HK-2 (cell line): ENCODE measurements at regions not wholly inside any gene's neighbourhood (a gene's known extent, or its start where the extent isn't known, plus 50 kb on each side); places are given as distances from the start of the nearest gene placed in this dataset.
"Not testable (repeated sequence)": the region's sequence is repeated elsewhere in the genome, so short reads cannot be mapped to it uniquely, and the experiment has no call there.

Source experiments
- DNase-seq: peaks from one replicate; pipeline ENCODE4 v3.0.0-alpha.2; 2018; ENCODE audit not compliant: unreplicated experiment

- DNase-seq: no peak
Observed at GRCh38 chr1:164433141-164433817, 125.7 kb upstream of the PBX1 start.

- DNase-seq: no peak
Observed at GRCh38 chr1:164433818-164434170, 125.2 kb upstream of the PBX1 start.

- no peak for DNase-seq
Observed at GRCh38 chr1:164440232-164440631, 118.8 kb upstream of the PBX1 start.

- no peak for DNase-seq
Observed at GRCh38 chr1:164443166-164443565, 115.8 kb upstream of the PBX1 start.

GRCh38 chr1:164443836-164444235, 115.1 kb upstream of the PBX1 start:
- no peak for DNase-seq

GRCh38 chr1:164446020-164446419, 113.0 kb upstream of the PBX1 start:
- DNase-seq: no peak

GRCh38 chr1:164452549-164452948, 106.4 kb upstream of the PBX1 start:
- no peak for DNase-seq

- DNase-seq: no peak
Observed at GRCh38 chr1:164456272-164456671, 102.7 kb upstream of the PBX1 start.

- not testable (repeated sequence) for DNase-seq
Observed at GRCh38 chr1:164459176-164459575, 99.8 kb upstream of the PBX1 start.

- DNase-seq: no peak
Observed at GRCh38 chr1:164466001-164466421, 93.0 kb upstream of the PBX1 start.

GRCh38 chr1:164466429-164466828, 92.6 kb upstream of the PBX1 start:
- DNase-seq: no peak

GRCh38 chr1:164470996-164471395, 88.0 kb upstream of the PBX1 start:
- DNase-seq: no peak

GRCh38 chr1:164472841-164473240, 86.1 kb upstream of the PBX1 start:
- no peak for DNase-seq

- no peak for DNase-seq
Observed at GRCh38 chr1:164473544-164473943, 85.4 kb upstream of the PBX1 start.

- no peak for DNase-seq
Observed at GRCh38 chr1:164475834-164476233, 83.2 kb upstream of the PBX1 start.

- no peak for DNase-seq
Observed at GRCh38 chr1:164477343-164477742, 81.6 kb upstream of the PBX1 start.

GRCh38 chr1:164479242-164479641, 79.7 kb upstream of the PBX1 start:
- DNase-seq: no peak

- no peak for DNase-seq
Observed at GRCh38 chr1:164480285-164480907, 78.6 kb upstream of the PBX1 start.

GRCh38 chr1:164495905-164496304, 63.1 kb upstream of the PBX1 start:
- no peak for DNase-seq

- no peak for DNase-seq
Observed at GRCh38 chr1:164498792-164499191, 60.2 kb upstream of the PBX1 start.

GRCh38 chr1:164504749-164505148, 54.2 kb upstream of the PBX1 start:
- DNase-seq: no peak
